ENCODE measurements at regions not wholly inside any gene's neighbourhood (a gene's known extent, or its start where the extent isn't known, plus 50 kb on each side); places are given as distances from the start of the nearest gene placed in this dataset.
A peak's percentile ranks its signal among the peaks of the same experiment; 100 is the strongest.
"Not testable (repeated sequence)": the region's sequence is repeated elsewhere in the genome, so short reads cannot be mapped to it uniquely, and the experiment has no call there.

DNA sequence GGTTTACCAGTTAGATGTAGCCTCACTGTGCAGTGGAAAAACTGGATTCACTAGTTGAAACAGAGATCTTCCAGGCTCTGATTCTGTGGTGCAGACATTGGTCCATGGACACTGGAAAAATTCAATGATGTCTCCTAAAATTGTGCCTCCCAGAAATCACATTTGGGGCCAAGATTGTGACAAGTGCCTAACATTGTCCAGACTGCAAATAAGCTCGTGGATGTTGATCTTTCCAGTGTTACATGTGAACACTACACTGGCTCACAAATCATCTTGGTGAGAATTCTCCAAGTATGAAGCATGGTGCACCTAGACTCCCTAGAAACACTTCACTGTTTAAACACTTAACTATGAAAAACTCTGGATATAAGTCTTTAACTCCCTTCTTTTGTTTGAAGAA is 140.4 kb downstream of the HAO1 start:
- Histone ChIP-seq H3K9me2 (ENCODE audit: insufficient read depth) (peaks cover 15% of the 10 kb centered on the region; the same call in 1 of the 2 replicates), H3K27me3 (ENCODE audit: insufficient read depth) (peaks cover 15% of the 10 kb centered on the region), H4K20me1 (replicated peaks; ENCODE audit: insufficient read depth) (no peaks in the 10 kb centered on the region), H2AFZ (no peak overlapping the region; the same call in 1 of the 2 replicates), H3K79me2 (replicated peaks; ENCODE audit: insufficient read depth) (no peaks in the 10 kb centered on the region), H3K4me2 (no peak overlapping the region), H3F3A (replicated peaks; ENCODE audit: low read depth) (no peaks in the 10 kb centered on the region), H3K27ac (ENCODE audit: low read depth) (no peak overlapping the region), H3K4me3 (no peak overlapping the region), H3K36me3 (ENCODE audit: insufficient read depth) (no peaks in the 10 kb centered on the region), H3K4me1 (ENCODE audit: insufficient read depth) (no peaks in the 10 kb centered on the region)
- TF ChIP-seq, protein P1, sequence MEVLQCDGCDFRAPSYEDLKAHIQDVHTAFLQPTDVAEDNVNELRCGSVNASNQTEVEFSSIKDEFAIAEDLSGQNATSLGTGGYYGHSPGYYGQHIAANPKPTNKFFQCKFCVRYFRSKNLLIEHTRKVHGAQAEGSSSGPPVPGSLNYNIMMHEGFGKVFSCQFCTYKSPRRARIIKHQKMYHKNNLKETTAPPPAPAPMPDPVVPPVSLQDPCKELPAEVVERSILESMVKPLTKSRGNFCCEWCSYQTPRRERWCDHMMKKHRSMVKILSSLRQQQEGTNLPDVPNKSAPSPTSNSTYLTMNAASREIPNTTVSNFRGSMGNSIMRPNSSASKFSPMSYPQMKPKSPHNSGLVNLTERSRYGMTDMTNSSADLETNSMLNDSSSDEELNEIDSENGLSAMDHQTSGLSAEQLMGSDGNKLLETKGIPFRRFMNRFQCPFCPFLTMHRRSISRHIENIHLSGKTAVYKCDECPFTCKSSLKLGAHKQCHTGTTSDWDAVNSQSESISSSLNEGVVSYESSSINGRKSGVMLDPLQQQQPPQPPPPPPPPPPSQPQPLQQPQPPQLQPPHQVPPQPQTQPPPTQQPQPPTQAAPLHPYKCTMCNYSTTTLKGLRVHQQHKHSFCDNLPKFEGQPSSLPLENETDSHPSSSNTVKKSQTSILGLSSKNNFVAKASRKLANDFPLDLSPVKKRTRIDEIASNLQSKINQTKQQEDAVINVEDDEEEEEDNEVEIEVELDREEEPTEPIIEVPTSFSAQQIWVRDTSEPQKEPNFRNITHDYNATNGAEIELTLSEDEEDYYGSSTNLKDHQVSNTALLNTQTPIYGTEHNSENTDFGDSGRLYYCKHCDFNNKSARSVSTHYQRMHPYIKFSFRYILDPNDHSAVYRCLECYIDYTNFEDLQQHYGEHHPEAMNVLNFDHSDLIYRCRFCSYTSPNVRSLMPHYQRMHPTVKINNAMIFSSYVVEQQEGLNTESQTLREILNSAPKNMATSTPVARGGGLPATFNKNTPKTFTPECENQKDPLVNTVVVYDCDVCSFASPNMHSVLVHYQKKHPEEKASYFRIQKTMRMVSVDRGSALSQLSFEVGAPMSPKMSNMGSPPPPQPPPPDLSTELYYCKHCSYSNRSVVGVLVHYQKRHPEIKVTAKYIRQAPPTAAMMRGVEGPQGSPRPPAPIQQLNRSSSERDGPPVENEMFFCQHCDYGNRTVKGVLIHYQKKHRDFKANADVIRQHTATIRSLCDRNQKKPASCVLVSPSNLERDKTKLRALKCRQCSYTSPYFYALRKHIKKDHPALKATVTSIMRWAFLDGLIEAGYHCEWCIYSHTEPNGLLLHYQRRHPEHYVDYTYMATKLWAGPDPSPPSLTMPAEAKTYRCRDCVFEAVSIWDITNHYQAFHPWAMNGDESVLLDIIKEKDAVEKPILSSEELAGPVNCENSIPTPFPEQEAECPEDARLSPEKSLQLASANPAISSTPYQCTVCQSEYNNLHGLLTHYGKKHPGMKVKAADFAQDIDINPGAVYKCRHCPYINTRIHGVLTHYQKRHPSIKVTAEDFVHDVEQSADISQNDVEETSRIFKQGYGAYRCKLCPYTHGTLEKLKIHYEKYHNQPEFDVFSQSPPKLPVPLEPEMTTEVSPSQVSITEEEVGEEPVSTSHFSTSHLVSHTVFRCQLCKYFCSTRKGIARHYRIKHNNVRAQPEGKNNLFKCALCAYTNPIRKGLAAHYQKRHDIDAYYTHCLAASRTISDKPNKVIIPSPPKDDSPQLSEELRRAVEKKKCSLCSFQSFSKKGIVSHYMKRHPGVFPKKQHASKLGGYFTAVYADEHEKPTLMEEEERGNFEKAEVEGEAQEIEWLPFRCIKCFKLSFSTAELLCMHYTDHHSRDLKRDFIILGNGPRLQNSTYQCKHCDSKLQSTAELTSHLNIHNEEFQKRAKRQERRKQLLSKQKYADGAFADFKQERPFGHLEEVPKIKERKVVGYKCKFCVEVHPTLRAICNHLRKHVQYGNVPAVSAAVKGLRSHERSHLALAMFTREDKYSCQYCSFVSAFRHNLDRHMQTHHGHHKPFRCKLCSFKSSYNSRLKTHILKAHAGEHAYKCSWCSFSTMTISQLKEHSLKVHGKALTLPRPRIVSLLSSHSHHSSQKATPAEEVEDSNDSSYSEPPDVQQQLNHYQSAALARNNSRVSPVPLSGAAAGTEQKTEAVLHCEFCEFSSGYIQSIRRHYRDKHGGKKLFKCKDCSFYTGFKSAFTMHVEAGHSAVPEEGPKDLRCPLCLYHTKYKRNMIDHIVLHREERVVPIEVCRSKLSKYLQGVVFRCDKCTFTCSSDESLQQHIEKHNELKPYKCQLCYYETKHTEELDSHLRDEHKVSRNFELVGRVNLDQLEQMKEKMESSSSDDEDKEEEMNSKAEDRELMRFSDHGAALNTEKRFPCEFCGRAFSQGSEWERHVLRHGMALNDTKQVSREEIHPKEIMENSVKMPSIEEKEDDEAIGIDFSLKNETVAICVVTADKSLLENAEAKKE (CRISPR knock-in tag; IDR thresholded peaks at IDR 0.05): no peak
- no peak for TF ChIP-seq ZNF114 (CRISPR knock-in tag; IDR thresholded peaks at IDR 0.05)
- peaks cover 11% of the 10 kb centered on the region; the same call in 2 of the 3 replicates for H3K9me3 Mint-ChIP-seq
- H3K4me1 Mint-ChIP-seq: no peaks in the 10 kb centered on the region; the same call in 2 of the 3 replicates
- H3K27me3 Mint-ChIP-seq (ENCODE audit: insufficient read depth, low read depth, poor library complexity): peaks cover 4% of the 10 kb centered on the region
- H3K4me3 Mint-ChIP-seq: no peak overlapping the region
- no peak overlapping the region for H3K27ac Mint-ChIP-seq
- ATAC-seq: no peak
- no peak for DNase-seq (ENCODE audit: low spot score)
- H3K36me3 Mint-ChIP-seq (ENCODE audit: low read depth): peaks cover 6% of the 10 kb centered on the region; the same call in 1 of the 3 replicates

DNA sequence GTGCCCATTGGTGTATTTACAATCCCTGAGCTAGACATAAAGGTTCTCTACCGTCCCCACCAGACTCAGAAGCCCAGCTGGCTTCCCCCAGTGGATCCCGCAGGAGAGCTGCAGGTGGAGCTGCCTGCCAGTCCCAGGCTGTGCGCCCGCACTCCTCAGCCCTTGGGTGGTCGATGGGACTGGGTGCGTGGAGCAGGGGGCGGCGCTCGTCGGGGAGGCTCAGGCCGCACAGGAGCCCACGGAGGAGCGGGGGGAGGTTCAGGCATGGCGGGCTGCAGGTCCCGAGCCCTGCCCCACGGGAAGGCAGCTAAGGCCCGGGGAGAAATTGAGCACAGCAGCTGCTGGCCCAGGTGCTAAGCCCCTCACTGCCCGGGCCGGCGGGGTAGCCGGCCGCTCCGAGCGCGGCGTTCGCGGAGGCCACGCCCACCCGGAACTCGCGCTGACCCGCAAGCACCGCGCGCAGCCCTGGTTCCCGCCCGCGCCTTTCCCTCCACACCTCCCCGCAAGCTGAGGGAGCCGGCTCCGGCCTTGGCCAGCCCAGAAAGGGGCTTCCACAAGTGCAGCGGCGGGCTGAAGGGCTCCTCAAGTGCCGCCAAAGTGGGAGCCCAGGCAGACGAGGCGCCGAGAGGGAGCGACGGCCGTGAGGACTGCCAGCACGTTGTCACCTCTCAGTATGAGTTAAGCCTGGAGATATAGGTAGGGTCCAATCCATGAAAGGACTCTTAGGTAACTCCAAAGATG is 136.7 kb downstream of the HAO1 start:
- peaks cover 36% of the 10 kb centered on the region for H3K9me3 Mint-ChIP-seq
- not testable (repeated sequence) for H3K4me1 Mint-ChIP-seq; H3K36me3 ChIP-seq (ENCODE audit: insufficient read depth); H3K9me2 ChIP-seq (ENCODE audit: insufficient read depth); H3K27me3 Mint-ChIP-seq (ENCODE audit: insufficient read depth, low read depth, poor library complexity); H3F3A ChIP-seq (replicated peaks; ENCODE audit: low read depth); H3K4me1 ChIP-seq (ENCODE audit: insufficient read depth); H3K27ac Mint-ChIP-seq; H3K27ac ChIP-seq (ENCODE audit: low read depth); H3K79me2 ChIP-seq (replicated peaks; ENCODE audit: insufficient read depth); H4K20me1 ChIP-seq (replicated peaks; ENCODE audit: insufficient read depth)
- Histone ChIP-seq H3K27me3 (ENCODE audit: insufficient read depth) (peaks cover 19% of the 10 kb centered on the region), H3K4me2 (peak overlapping the region; percentile 64), H2AFZ (peak overlapping the region; percentile 97), H3K4me3 (peak overlapping the region; percentile 56)
- TF ChIP-seq, protein P2, sequence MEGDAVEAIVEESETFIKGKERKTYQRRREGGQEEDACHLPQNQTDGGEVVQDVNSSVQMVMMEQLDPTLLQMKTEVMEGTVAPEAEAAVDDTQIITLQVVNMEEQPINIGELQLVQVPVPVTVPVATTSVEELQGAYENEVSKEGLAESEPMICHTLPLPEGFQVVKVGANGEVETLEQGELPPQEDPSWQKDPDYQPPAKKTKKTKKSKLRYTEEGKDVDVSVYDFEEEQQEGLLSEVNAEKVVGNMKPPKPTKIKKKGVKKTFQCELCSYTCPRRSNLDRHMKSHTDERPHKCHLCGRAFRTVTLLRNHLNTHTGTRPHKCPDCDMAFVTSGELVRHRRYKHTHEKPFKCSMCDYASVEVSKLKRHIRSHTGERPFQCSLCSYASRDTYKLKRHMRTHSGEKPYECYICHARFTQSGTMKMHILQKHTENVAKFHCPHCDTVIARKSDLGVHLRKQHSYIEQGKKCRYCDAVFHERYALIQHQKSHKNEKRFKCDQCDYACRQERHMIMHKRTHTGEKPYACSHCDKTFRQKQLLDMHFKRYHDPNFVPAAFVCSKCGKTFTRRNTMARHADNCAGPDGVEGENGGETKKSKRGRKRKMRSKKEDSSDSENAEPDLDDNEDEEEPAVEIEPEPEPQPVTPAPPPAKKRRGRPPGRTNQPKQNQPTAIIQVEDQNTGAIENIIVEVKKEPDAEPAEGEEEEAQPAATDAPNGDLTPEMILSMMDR (conservative IDR thresholded peaks at IDR 0.05; ENCODE audit: low read depth in 2 of 2): peak in 1 of 2 experiments; percentile 8; a peak in 1 of 4 replicates
- DNase-seq (ENCODE audit: low spot score): peak; percentile 44
- peak; percentile 95 for ATAC-seq
- H3K36me3 Mint-ChIP-seq (ENCODE audit: low read depth): peaks cover 10% of the 10 kb centered on the region
- H3K4me3 Mint-ChIP-seq: peak overlapping the region; percentile 55; the same call in 2 of the 3 replicates

All from GM23338 (cell line).